ENCODE measurements at regions not wholly inside any gene's neighbourhood (a gene's known extent, or its start where the extent isn't known, plus 50 kb on each side); places are given as distances from the start of the nearest gene placed in this dataset.

GRCh38 chr1:55632906-55633305 lies 417.7 kb upstream of the USP24 start:
- no peak for DNase-seq (ENCODE audit: low read depth)
- in situ Hi-C loops (cut with HindIII; ENCODE audit: low pct_unique_long_range_greater_than_20kb, low sequenced_read_pairs) = no loop called here

GRCh38 chr1:55632058-55632457 lies 416.9 kb upstream of the USP24 start:
- in situ Hi-C loops (cut with HindIII; ENCODE audit: low pct_unique_long_range_greater_than_20kb, low sequenced_read_pairs) = no loop called here

GRCh38 chr1:55631509-55631908 lies 416.3 kb upstream of the USP24 start:
- in situ Hi-C loops (cut with HindIII; ENCODE audit: low pct_unique_long_range_greater_than_20kb, low sequenced_read_pairs) = no loop called here
- DNase-seq (ENCODE audit: low read depth) = no peak

More at GRCh38 chr1:55632058-55632457, 416.9 kb upstream of the USP24 start:
- no peak for DNase-seq (ENCODE audit: low read depth)

- in situ Hi-C loops (cut with HindIII; ENCODE audit: low pct_unique_long_range_greater_than_20kb, low sequenced_read_pairs) = no loop called here
- DNase-seq (ENCODE audit: low read depth) = no peak
Measured at GRCh38 chr1:55626326-55626725, 411.2 kb upstream of the USP24 start.

GRCh38 chr1:55624766-55625165 lies 409.6 kb upstream of the USP24 start:
- DNase-seq (ENCODE audit: low read depth) = no peak
- in situ Hi-C loops (cut with HindIII; ENCODE audit: low pct_unique_long_range_greater_than_20kb, low sequenced_read_pairs) = no loop called here

GRCh38 chr1:55623311-55623710 lies 408.1 kb upstream of the USP24 start:
- in situ Hi-C loops (cut with HindIII; ENCODE audit: low pct_unique_long_range_greater_than_20kb, low sequenced_read_pairs) = no loop called here

GRCh38 chr1:55622074-55622473 lies 406.9 kb upstream of the USP24 start:
- in situ Hi-C loops (cut with HindIII; ENCODE audit: low pct_unique_long_range_greater_than_20kb, low sequenced_read_pairs) = no loop called here

More at GRCh38 chr1:55623311-55623710, 408.1 kb upstream of the USP24 start:
- no peak for DNase-seq (ENCODE audit: low read depth)

GRCh38 chr1:55618199-55618598 lies 403.0 kb upstream of the USP24 start:
- DNase-seq (ENCODE audit: low read depth) = no peak
- in situ Hi-C loops (cut with HindIII; ENCODE audit: low pct_unique_long_range_greater_than_20kb, low sequenced_read_pairs) = no loop called here

More at GRCh38 chr1:55622074-55622473, 406.9 kb upstream of the USP24 start:
- no peak for DNase-seq (ENCODE audit: low read depth)

- no peak for DNase-seq (ENCODE audit: low read depth)
- in situ Hi-C loops (cut with HindIII; ENCODE audit: low pct_unique_long_range_greater_than_20kb, low sequenced_read_pairs) = no loop called here
Measured at GRCh38 chr1:55617288-55617982, 402.3 kb upstream of the USP24 start.

- in situ Hi-C loops (cut with HindIII; ENCODE audit: low pct_unique_long_range_greater_than_20kb, low sequenced_read_pairs) = no loop called here
- DNase-seq (ENCODE audit: low read depth) = no peak
Measured at GRCh38 chr1:55612988-55613387, 397.8 kb upstream of the USP24 start.

GRCh38 chr1:55611123-55611522 lies 396.0 kb upstream of the USP24 start:
- in situ Hi-C loops (cut with HindIII; ENCODE audit: low pct_unique_long_range_greater_than_20kb, low sequenced_read_pairs) = no loop called here
- DNase-seq (ENCODE audit: low read depth) = no peak

GRCh38 chr1:55610203-55610602 lies 395.0 kb upstream of the USP24 start:
- in situ Hi-C loops (cut with HindIII; ENCODE audit: low pct_unique_long_range_greater_than_20kb, low sequenced_read_pairs) = no loop called here

GRCh38 chr1:55609630-55610029 lies 394.5 kb upstream of the USP24 start:
- DNase-seq (ENCODE audit: low read depth) = no peak
- in situ Hi-C loops (cut with HindIII; ENCODE audit: low pct_unique_long_range_greater_than_20kb, low sequenced_read_pairs) = no loop called here

More at GRCh38 chr1:55610203-55610602, 395.0 kb upstream of the USP24 start:
- no peak for DNase-seq (ENCODE audit: low read depth)

GRCh38 chr1:55605155-55605554 lies 390.0 kb upstream of the USP24 start:
- in situ Hi-C loops (cut with HindIII; ENCODE audit: low pct_unique_long_range_greater_than_20kb, low sequenced_read_pairs) = no loop called here
- no peak for DNase-seq (ENCODE audit: low read depth)

- in situ Hi-C loops (cut with HindIII; ENCODE audit: low pct_unique_long_range_greater_than_20kb, low sequenced_read_pairs) = no loop called here
- DNase-seq (ENCODE audit: low read depth) = no peak
Measured at GRCh38 chr1:55604749-55605148, 389.6 kb upstream of the USP24 start.

- no peak for DNase-seq (ENCODE audit: low read depth)
- in situ Hi-C loops (cut with HindIII; ENCODE audit: low pct_unique_long_range_greater_than_20kb, low sequenced_read_pairs) = no loop called here
Measured at GRCh38 chr1:55604179-55604578, 389.0 kb upstream of the USP24 start.

- in situ Hi-C loops (cut with HindIII; ENCODE audit: low pct_unique_long_range_greater_than_20kb, low sequenced_read_pairs) = no loop called here
- DNase-seq (ENCODE audit: low read depth) = no peak
Measured at GRCh38 chr1:55600242-55600641, 385.1 kb upstream of the USP24 start.

- no peak for DNase-seq (ENCODE audit: low read depth)
- in situ Hi-C loops (cut with HindIII; ENCODE audit: low pct_unique_long_range_greater_than_20kb, low sequenced_read_pairs) = no loop called here
Measured at GRCh38 chr1:55597910-55598309, 382.7 kb upstream of the USP24 start.

- in situ Hi-C loops (cut with HindIII; ENCODE audit: low pct_unique_long_range_greater_than_20kb, low sequenced_read_pairs) = no loop called here
- DNase-seq (ENCODE audit: low read depth) = no peak
Measured at GRCh38 chr1:55594701-55595100, 379.5 kb upstream of the USP24 start.

- no peak for DNase-seq (ENCODE audit: low read depth)
- in situ Hi-C loops (cut with HindIII; ENCODE audit: low pct_unique_long_range_greater_than_20kb, low sequenced_read_pairs) = no loop called here
Measured at GRCh38 chr1:55593298-55593697, 378.1 kb upstream of the USP24 start.
